Hematopoietic multipotent progenitor cell treated with erythropoietin and hydrocortisone succinate and interleukin-3 and kit ligand, for 6 days (in vitro differentiated cells): ENCODE measurements at regions not wholly inside any gene's neighbourhood (a gene's known extent, or its start where the extent isn't known, plus 50 kb on each side); places are given as distances from the start of the nearest gene placed in this dataset.
A peak's percentile ranks its signal among the peaks of the same experiment; 100 is the strongest.
"Not testable (repeated sequence)": the region's sequence is repeated elsewhere in the genome, so short reads cannot be mapped to it uniquely, and the experiment has no call there.

Experiments
- DNase-seq: peaks from one replicate; pipeline ENCODE4 v3.0.0-alpha.2; 2015

GRCh38 chr5:104326966-104327365 lies 764.4 kb upstream of the NUDT12 start:
- DNase-seq: no peak

DNA sequence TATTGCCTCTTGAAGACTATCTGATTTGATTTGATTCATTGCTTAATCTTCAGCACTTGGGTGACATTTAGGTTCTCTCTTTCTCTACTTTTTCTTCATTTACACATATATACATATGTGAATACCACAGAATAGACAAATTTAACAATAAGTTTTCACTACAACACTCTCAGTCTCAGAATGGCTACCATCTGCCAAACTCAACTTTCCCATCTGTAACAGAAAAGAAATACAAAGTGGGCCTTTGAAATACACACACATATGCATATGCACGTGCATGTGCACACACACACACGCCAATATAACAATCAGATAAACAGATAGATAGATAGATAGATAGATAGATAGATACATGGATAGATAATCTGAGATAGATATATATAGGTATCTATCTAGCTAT lies 762.8 kb upstream of the NUDT12 start:
- DNase-seq: no peak

- DNase-seq: not testable (repeated sequence)
These were observed 754.1 kb upstream of the NUDT12 start for GRCh38 chr5:104316676-104317075.

DNA sequence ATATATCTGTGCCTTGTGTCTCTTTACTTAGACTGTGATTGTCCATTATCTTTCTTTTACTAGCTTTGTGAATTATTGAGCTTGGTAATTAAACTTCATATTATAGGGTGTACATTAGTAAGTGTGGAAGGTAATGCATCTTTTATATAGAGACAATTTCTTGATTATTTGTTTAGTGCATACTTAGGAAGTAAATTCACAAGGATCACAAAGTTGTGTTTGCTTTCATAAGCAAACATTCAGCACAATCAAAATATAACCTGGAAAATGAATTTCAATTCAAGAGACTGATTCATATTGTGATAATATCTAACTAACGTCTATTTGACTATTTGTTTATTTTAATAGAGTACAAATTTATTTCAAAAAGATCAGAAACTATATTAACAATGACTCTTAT lies 749.9 kb upstream of the NUDT12 start:
- no peak for DNase-seq

DNA sequence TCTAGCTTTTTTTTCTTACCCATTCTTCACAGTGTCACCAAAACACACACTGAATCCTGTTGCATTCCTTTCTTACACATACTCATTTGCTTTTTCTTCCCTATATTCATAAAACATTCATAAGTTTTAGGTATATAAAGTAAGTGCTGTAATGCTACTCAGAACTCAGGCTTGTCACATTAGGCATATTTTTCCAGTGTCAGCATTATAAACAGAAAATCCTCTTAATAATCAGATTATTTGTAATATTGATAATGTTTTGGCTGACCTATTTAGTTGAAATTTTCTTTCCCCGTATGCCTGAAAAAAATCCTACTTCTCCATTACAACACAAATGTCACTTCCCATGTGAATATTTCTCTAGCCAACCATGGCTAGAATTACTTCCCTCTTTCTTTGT lies 743.0 kb upstream of the NUDT12 start:
- DNase-seq: no peak

- DNase-seq: no peak
These were observed 737.6 kb upstream of the NUDT12 start for GRCh38 chr5:104299998-104300706.

DNA sequence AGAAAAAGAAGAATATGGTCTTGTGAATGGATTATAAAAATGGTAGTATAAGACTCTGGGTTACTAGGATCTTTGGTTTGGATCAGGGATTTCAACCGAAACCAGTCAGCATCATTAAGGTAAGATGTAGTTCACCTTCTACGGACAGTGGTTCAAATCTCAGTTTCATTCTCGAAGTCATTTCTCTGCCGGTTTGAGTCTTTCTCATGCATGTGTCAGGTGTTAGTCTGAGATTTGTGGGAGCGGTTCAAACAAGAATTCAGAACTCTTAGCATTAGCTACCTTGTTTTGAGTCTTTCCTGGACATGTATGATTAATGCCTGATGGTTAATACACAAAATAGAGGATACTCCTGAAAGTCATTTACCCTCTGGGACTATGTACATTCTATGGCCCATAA lies 735.9 kb upstream of the NUDT12 start:
- no peak for DNase-seq

- no peak for DNase-seq
These were observed 734.5 kb upstream of the NUDT12 start for GRCh38 chr5:104297076-104297475.

GRCh38 chr5:104295991-104296390 lies 733.4 kb upstream of the NUDT12 start:
- DNase-seq: no peak

- no peak for DNase-seq
These were observed 720.5 kb upstream of the NUDT12 start for GRCh38 chr5:104283136-104283535.

DNA sequence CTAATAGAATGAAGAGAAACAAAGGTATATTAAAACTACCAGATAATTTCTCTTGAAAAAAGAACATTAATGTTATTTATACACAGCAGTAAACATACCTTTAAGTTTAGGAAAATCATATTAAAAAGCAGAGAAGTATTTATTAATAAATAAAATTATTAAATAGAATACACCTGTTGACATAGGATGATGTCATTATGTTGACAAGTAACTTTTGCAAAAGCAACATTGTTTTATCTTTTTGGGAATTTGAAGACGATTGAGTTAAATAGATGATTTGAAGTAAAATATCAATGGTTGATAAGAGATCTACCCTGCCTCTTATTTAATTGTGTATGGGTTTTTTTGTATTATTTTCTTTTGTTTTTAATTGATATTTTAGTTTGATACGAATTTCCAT lies 711.1 kb upstream of the NUDT12 start:
- no peak for DNase-seq

GRCh38 chr5:104267320-104268015 lies 704.9 kb upstream of the NUDT12 start:
- no peak for DNase-seq

DNA sequence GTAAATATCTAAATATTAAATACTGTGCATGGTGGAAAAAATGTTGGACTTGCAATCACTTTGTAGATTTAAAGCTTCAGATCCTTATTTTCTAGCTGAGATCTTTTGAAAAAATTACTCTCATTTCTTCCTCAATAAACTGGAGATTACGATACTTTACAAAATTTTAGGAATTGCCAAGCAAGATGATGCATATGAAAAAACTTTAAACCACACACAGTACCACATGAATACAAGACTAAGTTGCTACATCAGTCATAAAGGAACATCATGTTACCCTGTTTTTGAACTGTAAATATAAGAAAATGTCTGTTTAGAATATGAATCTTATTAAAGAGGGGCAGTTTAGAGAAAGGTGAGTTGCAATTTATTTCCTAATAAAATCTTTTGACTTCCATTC lies 703.6 kb upstream of the NUDT12 start:
- DNase-seq: no peak

DNA sequence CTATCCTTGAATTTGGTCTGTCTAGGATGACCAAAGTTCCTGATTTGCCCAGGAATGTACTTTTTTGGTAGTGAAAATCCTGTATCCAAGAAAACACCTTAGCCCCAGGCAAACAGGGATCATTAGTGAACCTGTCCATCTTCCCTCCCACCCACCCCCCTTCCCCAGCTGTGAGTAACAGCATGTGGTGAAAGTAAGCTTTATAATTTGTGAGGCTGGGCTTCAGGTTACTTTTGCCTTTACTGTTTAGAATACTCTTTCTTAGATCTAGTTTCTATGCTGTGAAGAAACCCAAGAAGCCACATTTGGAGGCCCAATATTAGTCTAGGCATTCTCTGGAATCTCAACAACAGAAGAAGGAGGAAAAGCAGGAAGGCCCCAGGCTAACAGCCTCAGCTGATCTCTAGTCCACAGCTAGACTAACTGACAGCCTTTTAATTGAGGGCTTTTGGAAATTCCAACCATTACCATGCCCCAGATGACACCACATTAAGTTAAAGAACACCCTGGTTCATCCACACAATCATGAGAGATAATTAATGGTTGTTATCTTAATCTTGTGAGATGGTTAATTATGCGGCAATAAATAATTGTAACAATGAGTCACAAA lies 703.0 kb upstream of the NUDT12 start:
- no peak for DNase-seq

GRCh38 chr5:104247260-104247659 lies 684.7 kb upstream of the NUDT12 start:
- DNase-seq: peak; percentile 1

DNA sequence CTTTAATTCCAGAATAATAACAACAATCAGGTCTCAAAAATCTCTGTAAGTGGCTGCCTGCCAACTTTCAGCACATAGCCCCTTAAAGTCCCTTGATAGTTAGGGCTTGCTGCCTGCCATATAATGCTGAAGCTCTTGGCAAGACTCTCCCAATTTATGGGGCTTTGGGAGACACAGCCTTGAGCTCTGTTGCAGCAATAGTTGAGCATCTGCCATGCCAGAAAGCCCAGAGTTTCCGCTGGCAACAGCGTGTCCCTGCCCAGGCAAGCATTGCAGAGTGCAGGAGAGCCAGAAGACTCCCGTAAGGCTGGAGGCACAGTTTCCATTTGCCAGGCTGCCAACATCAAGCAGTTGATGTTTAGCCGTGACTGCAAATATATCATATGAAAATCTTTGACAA lies 678.5 kb upstream of the NUDT12 start:
- no peak for DNase-seq

DNA sequence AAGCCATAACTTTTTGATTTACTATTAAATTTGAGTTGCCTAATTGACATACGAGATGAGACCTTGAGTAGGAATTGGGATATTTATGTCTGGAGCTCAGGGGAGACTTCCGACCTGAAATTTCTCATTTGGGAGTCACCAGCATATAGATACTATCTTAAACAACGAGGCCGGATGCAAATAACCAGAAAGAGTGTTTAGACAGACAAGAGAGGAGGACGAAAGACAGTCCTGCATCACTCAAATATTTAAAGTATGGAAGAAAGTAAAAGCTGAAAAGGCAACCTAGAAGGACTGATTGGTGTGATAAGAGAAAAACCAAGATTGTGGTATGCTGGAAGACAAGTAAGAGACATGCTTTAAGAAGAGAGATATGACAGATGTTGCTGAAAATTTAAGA lies 675.0 kb upstream of the NUDT12 start:
- no peak for DNase-seq

DNA sequence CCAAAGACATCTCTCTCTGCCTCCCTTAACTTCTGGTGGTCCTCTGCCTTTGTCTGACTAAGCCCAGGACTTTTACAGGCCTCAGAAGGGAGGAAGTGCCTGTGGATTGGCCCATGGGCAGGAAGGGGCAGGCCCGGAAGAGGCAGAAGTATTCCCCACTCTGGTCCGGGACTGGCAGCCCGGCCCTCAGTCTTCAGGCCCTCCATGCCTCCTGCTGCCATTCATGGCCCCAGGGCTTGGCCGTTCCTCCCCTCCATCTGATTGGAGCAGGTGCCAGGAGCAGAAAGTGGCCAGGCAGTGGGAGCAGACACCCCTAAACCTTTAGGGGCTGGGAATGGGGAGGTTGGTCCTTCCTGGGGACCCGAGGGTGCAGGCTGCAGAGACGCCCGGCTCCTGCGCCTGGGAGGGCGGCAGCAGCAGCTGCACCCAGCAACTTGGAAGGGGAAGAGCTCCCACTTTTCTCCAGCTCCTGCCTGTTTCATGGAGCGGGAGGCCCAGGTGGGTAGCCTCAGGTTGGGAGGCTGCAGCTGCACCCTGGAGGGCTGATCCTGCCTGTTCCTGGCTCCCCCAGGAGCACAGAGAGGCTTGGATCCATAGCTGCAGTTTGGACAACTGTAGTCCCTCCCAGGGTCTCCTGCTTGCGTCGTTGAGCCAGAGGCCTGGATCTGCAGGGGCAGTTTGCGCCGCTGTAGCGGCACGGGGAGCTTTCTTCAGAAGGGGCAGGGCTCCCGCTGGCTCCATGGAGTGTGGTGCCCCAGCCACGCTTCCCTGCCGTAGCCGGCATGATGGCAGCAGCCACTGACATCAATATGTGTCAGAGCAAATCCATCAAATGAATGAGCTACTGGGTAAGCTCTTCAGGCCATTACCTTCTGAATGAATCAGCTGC lies 661.5 kb upstream of the NUDT12 start:
- no peak for DNase-seq

GRCh38 chr5:104218200-104218599 lies 655.6 kb upstream of the NUDT12 start:
- DNase-seq: no peak

DNA sequence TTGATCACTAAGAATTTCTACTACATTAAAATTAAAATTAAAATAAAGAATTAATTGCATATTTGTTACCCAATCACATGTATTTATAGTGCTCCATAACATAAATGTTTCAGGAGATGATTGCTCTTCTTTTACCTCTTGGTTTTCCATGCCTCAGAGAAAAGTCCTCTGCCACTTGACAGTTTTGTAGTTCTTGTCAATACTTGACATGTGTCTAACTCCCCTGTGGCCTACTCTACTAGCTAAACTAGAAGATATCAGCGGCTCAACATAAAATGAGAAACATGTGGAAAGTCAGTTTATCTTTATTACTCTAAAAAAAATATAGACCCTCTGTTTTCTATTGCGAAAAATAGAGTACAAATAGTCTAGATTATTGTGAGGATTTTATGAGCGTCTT lies 650.6 kb upstream of the NUDT12 start:
- DNase-seq: no peak

GRCh38 chr5:104199771-104200170 lies 637.2 kb upstream of the NUDT12 start:
- DNase-seq: no peak

DNA sequence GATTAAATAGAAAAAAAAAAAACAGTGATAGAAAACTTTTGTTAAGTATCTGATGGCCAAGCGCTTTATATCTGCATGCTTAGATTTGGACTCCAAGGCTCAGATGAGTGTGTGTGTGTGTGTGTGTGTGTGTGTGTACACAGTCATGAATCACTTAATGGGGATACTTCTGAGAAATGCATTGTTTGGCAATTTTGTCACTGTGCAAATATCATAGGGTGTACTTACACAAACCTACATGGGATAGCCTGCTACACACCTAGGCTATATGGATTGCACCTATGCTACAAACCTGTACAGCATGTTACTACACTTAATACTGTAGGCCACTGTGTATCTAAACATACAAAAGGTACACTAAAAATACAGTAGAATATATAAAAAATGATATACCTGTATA lies 635.6 kb upstream of the NUDT12 start:
- DNase-seq: no peak

DNA sequence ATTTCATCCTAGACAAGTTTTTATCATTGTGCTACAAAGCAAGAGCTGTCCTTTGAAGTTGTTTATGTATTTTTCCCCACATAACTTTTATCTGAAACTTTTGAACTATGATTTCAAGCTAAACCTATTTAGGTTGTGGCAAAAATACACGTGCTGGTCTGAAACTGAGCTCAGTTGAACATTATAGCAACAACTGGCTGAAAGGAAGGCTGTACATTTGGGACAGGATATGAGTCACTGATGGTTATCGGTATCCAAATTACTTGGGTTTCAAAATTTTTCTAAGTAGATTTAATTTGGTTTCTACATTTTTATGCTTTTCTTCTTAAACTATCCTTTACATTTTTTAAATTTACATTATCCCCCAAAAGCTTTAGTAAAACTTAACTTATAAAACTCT lies 627.3 kb upstream of the NUDT12 start:
- DNase-seq: peak; percentile 4
